ENCODE measurements at regions not wholly inside any gene's neighbourhood (a gene's known extent, or its start where the extent isn't known, plus 50 kb on each side); places are given as distances from the start of the nearest gene placed in this dataset.

- H3K4me3 Mint-ChIP-seq = no peak overlapping the region
- DNase-seq (ENCODE audit: low spot score) (no peak), ATAC-seq (no peak)
- Histone ChIP-seq H3K27me3 (ENCODE audit: insufficient read depth) (no peaks in the 10 kb centered on the region), H3K4me1 (ENCODE audit: insufficient read depth) (no peaks in the 10 kb centered on the region), H4K20me1 (replicated peaks; ENCODE audit: insufficient read depth) (no peaks in the 10 kb centered on the region), H3K4me2 (no peak overlapping the region), H3K27ac (ENCODE audit: low read depth) (no peak overlapping the region), H3F3A (replicated peaks; ENCODE audit: low read depth) (no peaks in the 10 kb centered on the region), H2AFZ (peak overlapping the region; percentile 14; the same call in 1 of the 2 replicates), H3K9me2 (ENCODE audit: insufficient read depth) (no peaks in the 10 kb centered on the region), H3K4me3 (no peak overlapping the region), H3K36me3 (ENCODE audit: insufficient read depth) (no peaks in the 10 kb centered on the region), H3K79me2 (replicated peaks; ENCODE audit: insufficient read depth) (no peaks in the 10 kb centered on the region)
- no peaks in the 10 kb centered on the region for H3K4me1 Mint-ChIP-seq
- H3K9me3 Mint-ChIP-seq = no peaks in the 10 kb centered on the region; the same call in 2 of the 3 replicates
- H3K27me3 Mint-ChIP-seq (ENCODE audit: insufficient read depth, low read depth, poor library complexity) = no peaks in the 10 kb centered on the region
- H3K36me3 Mint-ChIP-seq (ENCODE audit: low read depth) = no peaks in the 10 kb centered on the region
- no peak for TF ChIP-seq EZH2 (IDR thresholded peaks at IDR 0.05; ENCODE audit: low read depth, unreplicated experiment)
- no peak for TF ChIP-seq ETS1 (IDR thresholded peaks at IDR 0.05)
- TF ChIP-seq CTCF (conservative IDR thresholded peaks at IDR 0.05; ENCODE audit: low read depth in 2 of 2) = no peak
- no peak for TF ChIP-seq ZNF331 (CRISPR knock-in tag; IDR thresholded peaks at IDR 0.05; ENCODE audit: low read depth)
- no peak for TF ChIP-seq CREB1 (CRISPR knock-in tag; IDR thresholded peaks at IDR 0.05; ENCODE audit: low read depth)
- TF ChIP-seq ZNF114 (CRISPR knock-in tag; IDR thresholded peaks at IDR 0.05) = no peak
- no peak for TF ChIP-seq STAT1 (IDR thresholded peaks at IDR 0.05; ENCODE audit: unreplicated experiment)
- no peak for TF ChIP-seq NANOG (IDR thresholded peaks at IDR 0.05; ENCODE audit: borderline replicate concordance)
- TF ChIP-seq ZNF462 (CRISPR knock-in tag; IDR thresholded peaks at IDR 0.05) = no peak
- no peak for TF ChIP-seq JUNB (IDR thresholded peaks at IDR 0.05; ENCODE audit: unreplicated experiment)
- no peak for TF ChIP-seq EZH2phosphoT487 (IDR thresholded peaks at IDR 0.05; ENCODE audit: unreplicated experiment)
- no peak for TF ChIP-seq POLR2AphosphoS5 (IDR thresholded peaks at IDR 0.05; ENCODE audit: low read depth)
- no peak for TF ChIP-seq REST (IDR thresholded peaks at IDR 0.05; ENCODE audit: unreplicated experiment)
- H3K27ac Mint-ChIP-seq = no peak overlapping the region
Observed at GRCh38 chr7:94177441-94177840, 173.3 kb upstream of the BET1 start.
